ENCODE measurements at regions not wholly inside any gene's neighbourhood (a gene's known extent, or its start where the extent isn't known, plus 50 kb on each side); places are given as distances from the start of the nearest gene placed in this dataset.

- DNase-seq (ENCODE audit: low read depth, low spot score) (no peak), ATAC-seq (no peak)
- Histone ChIP-seq H3K27ac (ENCODE audit: low read depth, low read length) (no peak overlapping the region), H4K20me1 (ENCODE audit: insufficient read depth) (no peaks in the 10 kb centered on the region; the same call in 1 of the 2 replicates), H3K4me1 (ENCODE audit: control insufficient read depth in 1 of 2, insufficient read depth in 2 of 2, low read length in 2 of 2) (no peaks in the 10 kb centered on the region), H3K27me3 (ENCODE audit: insufficient read depth, low read length) (no peaks in the 10 kb centered on the region), H3K4me2 (ENCODE audit: low read length) (no peak overlapping the region), H3K9me3 (ENCODE audit: control insufficient read depth in 1 of 2, insufficient read depth in 1 of 2, low read depth in 1 of 2, low read length in 2 of 2) (no peaks in the 10 kb centered on the region), H3K36me3 (ENCODE audit: control insufficient read depth in 1 of 2, insufficient read depth in 2 of 2, low read length in 2 of 2) (no peaks in the 10 kb centered on the region), H3K4me3 (replicated peaks in 1 of 2; ENCODE audit: low read depth in 1 of 2, low read length in 2 of 2) (no peak overlapping the region), H3K9me2 (ENCODE audit: insufficient read depth) (no peaks in the 10 kb centered on the region), H2AFZ (ENCODE audit: low read depth, low read length, poor library complexity, severe bottlenecking) (no peak overlapping the region), H3K9ac (ENCODE audit: low read length) (no peak overlapping the region), H3K79me2 (ENCODE audit: insufficient read depth, low read length) (no peaks in the 10 kb centered on the region)
- intact Hi-C loops (cut with micrococcal nuclease) = no loop called here
- CTCF ChIA-PET = no interaction called here
- POLR2A ChIA-PET = no interaction called here
- RAD21 ChIA-PET (ENCODE audit: low non-redundant PET in 1 of 2, low total read pairs in 2 of 2, uncharacterized antibody in 2 of 2, unreplicated experiment in 2 of 2) = no interaction called here
- no peak for TF ChIP-seq POLR2AphosphoS5 (IDR thresholded peaks at IDR 0.05; ENCODE audit: low read depth, low read length)
- TF ChIP-seq EZH2phosphoT487 (IDR thresholded peaks at IDR 0.05; ENCODE audit: borderline replicate concordance) = no peak
- no peak for TF ChIP-seq YY1 (IDR thresholded peaks at IDR 0.05; ENCODE audit: extremely low read depth, insufficient replicate concordance, low read depth, low read length)
- no peak for TF ChIP-seq REST (IDR thresholded peaks at IDR 0.05; ENCODE audit: low read depth)
- TF ChIP-seq SP1 (IDR thresholded peaks at IDR 0.05; ENCODE audit: low read depth) = no peak
- TF ChIP-seq RAD21 (IDR thresholded peaks at IDR 0.05; ENCODE audit: low read depth) = no peak
- TF ChIP-seq ZNF274 (IDR thresholded peaks at IDR 0.05; ENCODE audit: low read depth, low read length) = no peak
- TF ChIP-seq SRF (IDR thresholded peaks at IDR 0.05; ENCODE audit: low read depth) = no peak
- TF ChIP-seq POLR2A (IDR thresholded peaks at IDR 0.05; ENCODE audit: borderline replicate concordance, extremely low read depth, insufficient read depth, insufficient read length) = no peak
- TF ChIP-seq MAX (IDR thresholded peaks at IDR 0.05) = no peak
- no peak for TF ChIP-seq CBX3 (IDR thresholded peaks at IDR 0.05; ENCODE audit: low read depth)
- BruUV-seq (replicated peaks) = no TSS peak
These were observed 474.7 kb upstream of the DAB1 start for GRCh38 chr1:57898531-57898930.
